HK-2 (cell line): ENCODE measurements at regions not wholly inside any gene's neighbourhood (a gene's known extent, or its start where the extent isn't known, plus 50 kb on each side); places are given as distances from the start of the nearest gene placed in this dataset.
"Not testable (repeated sequence)": the region's sequence is repeated elsewhere in the genome, so short reads cannot be mapped to it uniquely, and the experiment has no call there.

Experiments
- DNase-seq: peaks from one replicate; pipeline ENCODE4 v3.0.0-alpha.2; 2018; ENCODE audit not compliant: unreplicated experiment

DNA sequence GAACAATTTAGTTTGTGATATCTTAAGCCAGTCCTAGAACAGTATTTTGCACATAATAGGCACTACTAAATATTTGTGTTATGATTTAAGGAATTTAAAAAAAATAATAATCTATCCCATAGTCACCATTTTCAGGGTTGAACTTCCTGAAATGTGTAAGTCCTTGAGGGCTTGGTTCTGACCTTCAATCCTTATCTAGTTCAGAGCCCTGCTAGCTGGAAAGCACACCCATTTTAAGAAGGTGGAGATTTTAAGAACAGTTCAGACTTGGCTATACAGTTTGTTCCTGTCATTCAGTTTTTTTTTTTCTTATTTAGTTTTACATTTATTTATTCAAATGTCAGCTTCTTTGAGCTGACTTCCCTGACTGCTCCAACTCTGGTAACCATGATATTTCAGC is 183.4 kb upstream of the MAGI2 start:
- DNase-seq = no peak

DNA sequence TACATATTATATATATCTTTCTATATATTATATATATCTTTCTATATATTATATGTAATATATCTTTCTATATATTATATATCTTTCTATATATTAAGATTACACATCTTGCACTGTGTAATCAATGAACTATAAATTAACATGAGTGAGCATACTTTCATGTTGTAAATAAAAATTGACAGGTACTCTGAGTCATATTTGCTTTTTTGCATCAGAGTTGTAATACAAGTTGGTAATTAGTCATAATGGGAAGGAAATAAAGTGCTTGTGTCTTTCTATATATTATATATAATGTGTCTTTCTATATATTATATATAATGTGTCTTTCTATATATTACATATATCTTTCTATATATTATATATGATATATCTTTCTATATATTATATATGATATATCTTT is 172.5 kb upstream of the MAGI2 start:
- not testable (repeated sequence) for DNase-seq

DNA sequence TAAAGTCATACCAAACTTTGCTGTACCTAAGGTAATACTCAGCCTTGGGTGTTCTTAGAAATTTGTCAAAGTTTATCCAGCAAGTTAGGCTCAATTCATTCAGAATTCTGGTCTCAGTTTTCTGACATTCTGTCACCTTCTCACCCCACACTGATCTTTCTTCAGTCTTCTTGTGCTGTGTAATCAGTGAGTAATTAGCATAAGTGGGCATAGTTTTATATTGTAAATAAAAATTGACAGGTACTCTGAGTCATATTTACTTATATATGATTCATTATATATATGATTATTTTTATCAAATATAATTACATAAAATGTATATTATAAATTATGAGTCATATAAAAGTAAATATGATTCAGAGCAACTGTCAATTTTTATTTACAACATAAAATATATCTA is 170.9 kb upstream of the MAGI2 start:
- DNase-seq = no peak

GRCh38 chr7:79622781-79623180 is 169.3 kb upstream of the MAGI2 start:
- no peak for DNase-seq

DNA sequence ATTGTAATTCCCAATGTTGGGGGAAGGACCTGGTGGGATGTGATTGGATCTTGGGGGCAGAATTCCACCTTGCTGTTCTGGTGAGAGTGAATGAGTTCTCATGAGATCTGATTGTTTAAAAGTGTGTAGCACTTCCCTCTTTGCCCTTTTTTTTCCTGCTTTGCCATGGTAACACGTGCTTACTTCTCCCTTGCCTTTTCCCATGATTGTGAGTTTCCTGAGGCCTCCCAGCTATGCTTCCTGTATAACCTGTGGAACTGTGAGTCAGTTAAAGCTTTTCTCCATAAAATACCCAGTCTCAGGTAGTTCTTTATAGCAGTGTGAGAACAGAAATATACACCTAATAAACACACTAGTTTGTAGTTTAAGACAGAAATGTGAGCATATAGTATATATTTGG is 166.8 kb upstream of the MAGI2 start:
- DNase-seq = no peak

- DNase-seq = no peak
Observed at GRCh38 chr7:79619216-79619615, 165.7 kb upstream of the MAGI2 start.

GRCh38 chr7:79615871-79616640 is 162.6 kb upstream of the MAGI2 start:
- no peak for DNase-seq

DNA sequence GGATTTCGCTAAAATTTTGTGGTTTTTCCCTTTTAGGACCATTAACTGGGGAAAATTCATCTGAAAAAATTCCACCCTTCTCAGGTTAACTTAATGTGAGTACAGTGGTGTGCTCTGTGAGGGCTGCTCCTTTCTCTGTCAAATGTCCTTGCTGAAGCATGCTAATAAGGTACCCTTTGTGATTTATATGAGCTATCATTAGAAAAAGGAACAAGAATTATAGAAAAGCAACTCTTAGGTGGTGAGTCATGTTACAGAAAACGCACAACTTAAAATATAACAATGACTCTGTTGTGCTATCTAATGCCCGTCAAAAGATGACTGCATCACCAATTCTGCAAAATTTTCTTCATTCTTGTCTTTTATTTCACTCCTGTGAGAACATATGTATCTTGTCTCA is 162.0 kb upstream of the MAGI2 start:
- no peak for DNase-seq

- DNase-seq = no peak
Observed at GRCh38 chr7:79612903-79613302, 159.4 kb upstream of the MAGI2 start.

DNA sequence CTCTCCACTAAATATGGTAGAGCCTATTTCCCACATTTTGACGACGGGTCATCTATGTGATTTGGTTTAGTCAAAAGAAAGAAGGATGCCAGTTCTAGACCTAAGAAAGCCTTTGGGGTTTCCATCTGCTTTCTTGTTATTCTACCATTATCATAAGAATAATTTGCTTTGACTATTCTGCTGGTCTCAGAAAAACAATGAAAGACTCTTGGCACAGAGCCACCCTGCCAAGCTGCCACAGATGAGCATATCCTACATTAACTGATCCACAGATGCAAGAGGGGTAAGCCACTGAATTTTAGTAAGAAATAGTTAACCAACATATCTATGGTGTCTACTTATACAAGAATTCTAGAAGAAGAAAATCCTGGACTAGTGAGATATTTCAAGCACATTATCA is 158.6 kb upstream of the MAGI2 start:
- no peak for DNase-seq

- DNase-seq = no peak
Observed at GRCh38 chr7:79610748-79611304, 157.4 kb upstream of the MAGI2 start.

DNA sequence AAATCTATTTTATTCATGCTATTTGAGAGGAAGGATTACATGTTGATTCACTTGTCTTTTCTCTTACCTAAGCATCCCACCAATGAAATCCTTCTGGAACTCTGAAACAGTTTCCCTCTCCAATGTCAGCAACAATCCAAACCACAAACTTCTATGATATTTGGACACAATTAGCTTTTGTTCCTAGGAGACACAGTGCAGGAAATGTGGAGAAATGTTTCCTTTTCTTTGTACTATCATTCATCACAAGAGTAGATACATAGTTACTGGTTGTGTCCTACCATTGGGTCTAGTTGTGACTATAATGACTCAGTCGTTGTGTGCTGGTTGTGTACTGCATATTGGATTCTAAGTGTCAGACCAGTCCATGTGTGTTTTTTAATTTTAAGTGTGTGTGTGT is 156.8 kb upstream of the MAGI2 start:
- no peak for DNase-seq

- DNase-seq = no peak
Observed at GRCh38 chr7:79608005-79608404, 154.5 kb upstream of the MAGI2 start.

DNA sequence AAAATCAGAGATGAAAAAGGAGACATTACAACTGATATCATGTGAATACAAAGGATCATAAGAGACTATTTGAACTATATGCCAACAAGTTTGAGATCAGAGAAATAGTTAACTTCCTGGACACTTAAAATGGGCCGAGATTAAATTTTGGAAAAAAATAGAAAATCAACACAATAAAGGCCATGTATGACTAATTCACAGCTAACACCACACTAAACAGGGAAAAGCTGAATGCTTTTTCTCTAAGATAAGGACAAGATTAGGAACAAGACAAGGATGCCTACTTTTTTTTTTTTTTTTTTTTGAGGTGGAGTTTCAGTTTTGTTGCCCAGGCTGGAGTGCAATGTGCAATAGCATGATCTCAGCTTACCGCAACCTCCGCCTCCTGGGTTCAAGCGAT is 151.4 kb upstream of the MAGI2 start:
- no peak for DNase-seq

- DNase-seq = no peak
Observed at GRCh38 chr7:79598351-79598750, 144.9 kb upstream of the MAGI2 start.

GRCh38 chr7:79594671-79595070 is 141.2 kb upstream of the MAGI2 start:
- DNase-seq = not testable (repeated sequence)

DNA sequence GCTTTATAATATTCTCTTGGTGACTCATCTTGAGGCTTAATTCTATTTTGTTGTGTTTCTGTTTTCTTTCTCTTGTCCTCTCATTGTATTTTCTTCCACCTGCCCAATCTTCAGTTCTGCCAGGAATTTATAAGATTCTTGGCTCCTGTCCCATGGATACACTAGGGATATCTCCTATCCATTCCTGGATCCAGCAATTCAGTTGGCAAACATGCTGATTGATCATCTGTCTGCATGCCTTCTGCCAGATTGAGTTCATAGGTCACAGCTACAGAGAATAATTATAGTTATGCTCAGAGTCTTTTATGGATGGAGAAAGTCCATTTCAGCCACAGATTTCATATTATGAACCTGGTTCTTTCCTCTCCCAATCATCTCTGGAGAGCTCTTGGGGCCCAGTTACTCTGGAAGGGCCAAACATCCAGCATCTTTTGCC is 140.4 kb upstream of the MAGI2 start:
- no peak for DNase-seq

DNA sequence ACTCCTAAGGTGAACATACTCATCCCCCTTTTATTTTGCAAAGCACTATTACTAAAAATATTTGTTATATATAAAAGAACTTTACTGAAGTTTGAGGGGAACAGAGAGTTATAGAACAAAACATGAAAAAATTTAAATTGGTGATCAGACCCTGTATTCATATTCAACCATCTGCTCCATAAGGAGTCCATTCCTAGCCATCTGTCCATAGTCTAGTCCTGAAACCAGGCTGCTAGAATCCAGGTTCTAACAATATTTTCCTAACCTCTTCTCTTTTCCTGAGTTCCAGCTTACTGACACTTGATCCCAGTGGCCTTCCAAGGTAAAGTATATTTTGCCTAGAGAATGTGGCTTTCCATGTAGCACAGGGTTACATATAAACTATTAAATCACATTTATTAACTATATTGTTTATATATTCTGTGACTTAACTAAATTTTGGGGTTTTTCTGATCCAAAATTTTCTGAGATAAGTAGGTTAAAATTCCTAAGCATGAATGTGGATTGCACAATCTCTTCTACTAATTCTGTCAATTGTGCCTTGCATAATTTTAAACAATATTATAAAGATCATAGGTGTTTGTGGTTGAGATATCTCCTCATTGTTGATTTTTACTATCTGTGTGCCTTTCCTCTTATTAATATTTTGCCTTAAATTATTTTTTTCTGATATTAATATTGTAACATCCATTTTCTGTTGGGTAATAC is 137.6 kb upstream of the MAGI2 start:
- DNase-seq = no peak

DNA sequence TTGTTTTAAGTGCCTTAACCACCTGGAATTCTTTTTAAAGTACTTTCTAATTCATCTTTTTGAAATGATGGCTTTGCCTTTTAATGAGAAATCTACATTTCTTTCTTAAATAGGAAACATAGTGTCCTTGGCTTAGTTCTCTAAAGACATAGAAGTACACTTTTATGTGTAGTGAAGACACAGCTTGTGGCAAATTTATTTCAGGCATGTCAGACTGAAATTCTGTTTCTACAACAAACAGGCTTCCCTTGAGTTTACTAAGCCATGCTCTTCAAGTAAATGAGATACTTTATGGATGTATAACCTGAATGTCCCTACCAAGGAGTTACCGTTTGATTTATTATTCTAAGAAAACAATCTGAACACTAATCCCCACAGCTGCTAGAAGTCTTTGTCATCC is 136.9 kb upstream of the MAGI2 start:
- no peak for DNase-seq

DNA sequence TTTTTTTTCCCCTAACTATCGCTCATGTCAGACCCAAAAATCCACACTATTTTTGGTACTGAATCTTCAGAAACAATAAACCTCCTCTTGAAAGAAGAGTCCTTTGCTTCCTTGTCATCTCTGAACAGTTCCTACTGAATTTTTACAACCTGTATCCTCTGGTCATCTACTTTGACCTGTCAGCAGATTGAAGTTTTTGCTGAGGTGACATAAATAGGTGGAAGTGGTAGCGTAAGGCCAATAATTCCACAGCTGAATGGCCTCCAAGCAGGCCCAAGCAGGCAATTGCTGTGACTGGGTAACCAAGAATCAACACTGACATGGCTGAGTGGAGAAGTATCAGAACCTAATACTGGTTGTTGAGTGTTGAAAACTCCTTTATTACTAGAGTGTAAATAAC is 117.4 kb upstream of the MAGI2 start:
- no peak for DNase-seq

GRCh38 chr7:79563821-79564522 is 110.5 kb upstream of the MAGI2 start:
- no peak for DNase-seq

DNA sequence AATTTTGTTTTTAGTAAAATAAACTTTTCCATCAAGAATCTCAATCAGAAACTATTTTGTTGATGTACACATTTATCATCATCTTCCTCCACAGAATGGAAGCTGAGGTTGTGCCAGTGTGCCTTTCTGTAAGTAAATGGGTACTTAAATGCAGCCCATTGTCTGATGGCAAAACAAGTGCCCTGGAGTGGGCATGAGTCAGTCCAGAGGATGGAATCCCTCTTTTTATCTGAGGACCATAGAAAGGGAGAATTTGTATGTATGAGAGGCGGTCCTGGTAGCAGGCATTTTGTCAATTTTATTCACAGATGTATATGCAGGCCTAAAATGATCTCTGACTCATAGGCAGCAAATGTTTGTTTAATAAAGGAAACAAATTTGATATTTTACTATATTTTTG is 102.1 kb upstream of the MAGI2 start:
- DNase-seq = no peak
